GM21390 (cell line): ENCODE measurements at regions not wholly inside any gene's neighbourhood (a gene's known extent, or its start where the extent isn't known, plus 50 kb on each side); places are given as distances from the start of the nearest gene placed in this dataset.
"Not testable (repeated sequence)": the region's sequence is repeated elsewhere in the genome, so short reads cannot be mapped to it uniquely, and the experiment has no call there.

Experiments used
- ATAC-seq: cut with Tn5 transposase; IDR thresholded peaks from one replicate; pipeline ENCODE4 v1.9.1; 2021; ENCODE audit not compliant: unreplicated experiment

GRCh38 chr10:6986927-6987326, 406.9 kb upstream of the PRKCQ start:
- no peak for ATAC-seq

- no peak for ATAC-seq
Observed at GRCh38 chr10:6985644-6986043, 405.6 kb upstream of the PRKCQ start.

GRCh38 chr10:6984971-6985370, 404.9 kb upstream of the PRKCQ start:
- ATAC-seq = no peak

GRCh38 chr10:6984016-6984415, 403.9 kb upstream of the PRKCQ start:
- ATAC-seq = not testable (repeated sequence)

- ATAC-seq = no peak
Observed at GRCh38 chr10:6980353-6980752, 400.3 kb upstream of the PRKCQ start.

- no peak for ATAC-seq
Observed at GRCh38 chr10:6979371-6979770, 399.3 kb upstream of the PRKCQ start.

GRCh38 chr10:6978187-6978627, 398.1 kb upstream of the PRKCQ start:
- no peak for ATAC-seq

- ATAC-seq = no peak
Observed at GRCh38 chr10:6977398-6978186, 397.5 kb upstream of the PRKCQ start.

- no peak for ATAC-seq
Observed at GRCh38 chr10:6973899-6974298, 393.8 kb upstream of the PRKCQ start.

- ATAC-seq = no peak
Observed at GRCh38 chr10:6972226-6972625, 392.1 kb upstream of the PRKCQ start.

- no peak for ATAC-seq
Observed at GRCh38 chr10:6969659-6970058, 389.6 kb upstream of the PRKCQ start.

GRCh38 chr10:6964543-6964942, 384.5 kb upstream of the PRKCQ start:
- ATAC-seq = no peak

- no peak for ATAC-seq
Observed at GRCh38 chr10:6962576-6962975, 382.5 kb upstream of the PRKCQ start.

GRCh38 chr10:6958711-6959110, 378.6 kb upstream of the PRKCQ start:
- no peak for ATAC-seq

- no peak for ATAC-seq
Observed at GRCh38 chr10:6958254-6958653, 378.2 kb upstream of the PRKCQ start.

GRCh38 chr10:6957851-6958250, 377.8 kb upstream of the PRKCQ start:
- ATAC-seq = no peak

GRCh38 chr10:6956562-6956961, 376.5 kb upstream of the PRKCQ start:
- no peak for ATAC-seq

- no peak for ATAC-seq
Observed at GRCh38 chr10:6953271-6953801, 373.3 kb upstream of the PRKCQ start.

- no peak for ATAC-seq
Observed at GRCh38 chr10:6951732-6952131, 371.7 kb upstream of the PRKCQ start.

GRCh38 chr10:6950133-6950532, 370.1 kb upstream of the PRKCQ start:
- ATAC-seq = no peak

GRCh38 chr10:6944436-6944835, 364.4 kb upstream of the PRKCQ start:
- ATAC-seq = no peak

- no peak for ATAC-seq
Observed at GRCh38 chr10:6938384-6938783, 358.3 kb upstream of the PRKCQ start.

- no peak for ATAC-seq
Observed at GRCh38 chr10:6936931-6937330, 356.9 kb upstream of the PRKCQ start.
